ENCODE measurements at regions not wholly inside any gene's neighbourhood (a gene's known extent, or its start where the extent isn't known, plus 50 kb on each side); places are given as distances from the start of the nearest gene placed in this dataset.

DNA sequence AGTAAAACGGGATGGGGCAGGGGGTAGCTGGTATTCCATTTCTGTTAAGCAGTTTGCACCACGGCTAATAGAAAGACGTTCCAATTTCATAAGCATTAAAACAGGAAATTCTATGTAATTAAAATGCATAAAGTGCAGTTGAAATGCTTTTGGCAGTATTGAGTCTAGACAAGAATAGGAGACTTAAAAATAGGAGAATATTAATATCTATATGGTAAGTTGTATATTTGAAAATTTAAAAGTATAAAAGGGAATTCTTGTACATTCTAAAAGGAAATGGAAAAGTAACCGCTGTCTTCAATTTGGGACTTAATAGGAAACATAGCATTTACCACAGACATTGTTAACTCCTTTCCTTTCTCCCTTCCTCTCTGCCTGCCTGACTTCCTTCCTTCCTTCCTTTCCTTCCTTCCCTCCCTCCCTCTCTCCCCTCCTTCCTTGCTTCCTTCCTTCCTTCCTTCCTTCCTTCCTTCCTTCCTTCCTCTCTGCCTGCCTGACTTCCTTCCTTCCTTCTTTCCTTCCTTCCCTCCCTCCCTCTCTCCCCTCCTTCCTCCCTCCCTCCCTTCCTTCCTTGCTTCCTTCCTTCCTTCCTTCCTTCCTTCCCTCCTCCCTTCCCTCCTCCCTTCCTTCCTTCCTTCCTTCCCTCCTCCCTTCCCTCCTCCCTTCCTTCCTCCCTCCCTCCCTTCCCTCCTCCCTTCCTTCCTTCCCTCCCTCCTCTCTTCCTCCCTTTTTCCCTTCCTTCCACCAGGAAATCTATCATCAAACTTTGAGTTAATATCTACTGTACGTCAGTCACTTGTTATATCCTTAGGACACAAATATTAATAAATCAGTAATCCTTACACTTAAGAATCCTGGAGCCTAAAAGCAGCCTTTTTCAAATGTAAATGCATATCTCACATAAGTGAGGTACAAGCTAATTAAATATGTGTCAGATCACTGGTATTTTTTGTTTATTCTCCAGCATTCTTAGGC lies 1049.3 kb downstream of the GALC start:
- Histone ChIP-seq H3K4me3 (no peak overlapping the region), H3K4me1 (no peaks in the 10 kb centered on the region), H3K9me3 (no peaks in the 10 kb centered on the region), H3K36me3 (no peaks in the 10 kb centered on the region), H3K27me3 (no peaks in the 10 kb centered on the region), H3K27ac (no peak overlapping the region)
- TF ChIP-seq POLR2AphosphoS5 (IDR thresholded peaks at IDR 0.05) (no peak), POLR2A (IDR thresholded peaks at IDR 0.05) (no peak)
- TF ChIP-seq, protein P1, sequence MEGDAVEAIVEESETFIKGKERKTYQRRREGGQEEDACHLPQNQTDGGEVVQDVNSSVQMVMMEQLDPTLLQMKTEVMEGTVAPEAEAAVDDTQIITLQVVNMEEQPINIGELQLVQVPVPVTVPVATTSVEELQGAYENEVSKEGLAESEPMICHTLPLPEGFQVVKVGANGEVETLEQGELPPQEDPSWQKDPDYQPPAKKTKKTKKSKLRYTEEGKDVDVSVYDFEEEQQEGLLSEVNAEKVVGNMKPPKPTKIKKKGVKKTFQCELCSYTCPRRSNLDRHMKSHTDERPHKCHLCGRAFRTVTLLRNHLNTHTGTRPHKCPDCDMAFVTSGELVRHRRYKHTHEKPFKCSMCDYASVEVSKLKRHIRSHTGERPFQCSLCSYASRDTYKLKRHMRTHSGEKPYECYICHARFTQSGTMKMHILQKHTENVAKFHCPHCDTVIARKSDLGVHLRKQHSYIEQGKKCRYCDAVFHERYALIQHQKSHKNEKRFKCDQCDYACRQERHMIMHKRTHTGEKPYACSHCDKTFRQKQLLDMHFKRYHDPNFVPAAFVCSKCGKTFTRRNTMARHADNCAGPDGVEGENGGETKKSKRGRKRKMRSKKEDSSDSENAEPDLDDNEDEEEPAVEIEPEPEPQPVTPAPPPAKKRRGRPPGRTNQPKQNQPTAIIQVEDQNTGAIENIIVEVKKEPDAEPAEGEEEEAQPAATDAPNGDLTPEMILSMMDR (IDR thresholded peaks at IDR 0.05) = no peak
- intact Hi-C loops (cut with DNase I; ENCODE audit: low total_unique reads) = no loop called here
- DNase-seq (ENCODE audit: low spot score in 2 of 2) = no peak

DNA sequence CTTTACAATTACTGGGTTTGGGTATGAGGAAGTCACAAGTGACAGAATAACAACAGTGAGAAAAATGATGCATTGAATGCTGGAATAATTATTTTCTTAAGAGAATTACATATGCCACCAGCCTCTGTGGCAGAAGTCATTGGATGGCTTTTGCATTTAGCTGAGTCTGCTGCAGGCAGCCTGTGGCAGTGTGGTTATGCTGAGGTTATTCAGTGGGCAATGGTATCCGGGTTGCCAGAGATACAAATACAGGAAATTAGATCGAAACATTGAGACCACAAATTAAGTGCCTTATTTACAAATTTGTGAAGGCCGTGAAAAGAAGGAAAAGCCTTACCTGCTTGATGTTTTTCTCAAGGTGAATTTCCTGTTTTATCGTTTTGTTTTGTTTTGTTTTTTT lies 1050.0 kb downstream of the GALC start:
- no peaks in the 10 kb centered on the region for H3K27me3 ChIP-seq
- no peaks in the 10 kb centered on the region for H3K9me3 ChIP-seq
- intact Hi-C loops (cut with DNase I; ENCODE audit: low total_unique reads) = no loop called here
- no peak overlapping the region for H3K4me3 ChIP-seq
- no peaks in the 10 kb centered on the region for H3K36me3 ChIP-seq
- no peaks in the 10 kb centered on the region for H3K4me1 ChIP-seq
- no peak for DNase-seq (ENCODE audit: low spot score in 2 of 2)
- no peak overlapping the region for H3K27ac ChIP-seq
- TF ChIP-seq, protein P1 (IDR thresholded peaks at IDR 0.05) = no peak
- TF ChIP-seq POLR2AphosphoS5 (IDR thresholded peaks at IDR 0.05) (no peak), POLR2A (IDR thresholded peaks at IDR 0.05) (no peak)

DNA sequence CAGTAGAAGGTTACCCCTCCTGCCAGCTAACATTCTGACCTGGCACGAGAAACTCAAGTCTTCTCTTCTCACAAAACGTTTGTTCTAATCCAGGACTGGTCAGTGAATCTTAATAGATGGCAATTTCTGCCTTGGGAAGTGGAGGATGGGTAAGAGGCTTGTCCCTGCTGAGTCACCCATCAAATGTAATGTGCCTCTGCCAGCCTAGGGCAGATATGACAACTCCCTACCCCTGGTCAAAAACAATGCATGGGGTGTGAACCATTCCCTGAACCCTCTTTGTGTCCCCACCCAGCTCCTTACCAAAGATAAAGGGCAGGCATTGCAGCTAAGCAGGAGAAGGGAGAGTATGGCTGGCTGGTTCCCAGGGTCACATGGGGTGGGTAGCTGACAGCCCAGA lies 1052.9 kb downstream of the GALC start:
- intact Hi-C loops (cut with DNase I; ENCODE audit: low total_unique reads) = no loop called here
- H3K27ac ChIP-seq = no peak overlapping the region
- no peak for TF ChIP-seq POLR2A (IDR thresholded peaks at IDR 0.05)
- no peaks in the 10 kb centered on the region for H3K9me3 ChIP-seq
- H3K4me1 ChIP-seq = no peaks in the 10 kb centered on the region
- no peak overlapping the region for H3K4me3 ChIP-seq
- H3K36me3 ChIP-seq = no peaks in the 10 kb centered on the region
- DNase-seq (ENCODE audit: low spot score in 2 of 2) = no peak
- no peaks in the 10 kb centered on the region for H3K27me3 ChIP-seq

DNA sequence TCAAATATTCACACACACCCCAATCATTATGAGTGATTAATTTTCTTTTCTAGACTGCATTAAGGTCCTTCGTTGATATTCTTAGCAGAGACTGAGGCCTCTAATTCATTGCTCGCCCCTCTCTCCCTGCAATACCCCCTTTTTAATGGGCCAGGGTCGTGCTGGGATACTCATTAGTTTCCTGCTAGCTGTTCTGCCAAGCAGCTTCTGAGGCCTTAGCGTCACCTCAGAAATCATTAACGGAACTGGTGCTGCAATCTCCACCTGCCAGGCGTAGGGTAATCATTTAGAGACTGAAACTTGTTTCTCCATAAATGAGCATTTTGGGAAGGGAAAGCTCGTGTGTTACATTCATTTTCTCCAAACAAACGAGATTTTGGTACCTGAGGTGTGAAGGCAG lies 1054.7 kb downstream of the GALC start:
- intact Hi-C loops (cut with DNase I; ENCODE audit: low total_unique reads) = no loop called here
- no peak overlapping the region for H3K4me3 ChIP-seq
- H3K36me3 ChIP-seq = no peaks in the 10 kb centered on the region
- H3K27ac ChIP-seq = no peak overlapping the region
- H3K4me1 ChIP-seq = no peaks in the 10 kb centered on the region
- no peak for DNase-seq (ENCODE audit: low spot score in 2 of 2)
- no peaks in the 10 kb centered on the region for H3K9me3 ChIP-seq
- TF ChIP-seq, protein P1 (IDR thresholded peaks at IDR 0.05) = no peak
- TF ChIP-seq POLR2AphosphoS5 (IDR thresholded peaks at IDR 0.05) = no peak
- no peak for TF ChIP-seq POLR2A (IDR thresholded peaks at IDR 0.05)
- no peaks in the 10 kb centered on the region for H3K27me3 ChIP-seq

DNA sequence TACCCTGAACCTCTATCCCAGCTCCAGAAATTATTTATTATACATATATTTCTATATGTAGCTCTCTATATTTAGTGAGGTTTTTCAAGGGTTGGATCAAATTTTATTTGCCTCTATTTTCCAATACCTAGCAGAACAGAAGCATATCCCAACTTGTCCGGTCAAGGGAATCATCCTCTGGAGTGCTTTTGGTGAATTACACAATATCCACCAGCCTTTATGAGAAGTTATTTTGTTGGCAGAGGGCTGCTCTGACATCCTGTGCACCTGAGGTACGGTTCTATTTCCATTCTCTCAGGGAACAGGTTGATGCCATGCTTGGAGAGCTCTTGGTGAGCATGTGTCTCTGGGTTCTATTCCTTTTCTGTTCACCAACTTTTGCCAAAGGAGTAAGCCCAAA lies 1056.4 kb downstream of the GALC start:
- Histone ChIP-seq H3K36me3 (no peaks in the 10 kb centered on the region), H3K4me3 (no peak overlapping the region), H3K27ac (no peak overlapping the region), H3K9me3 (no peaks in the 10 kb centered on the region), H3K27me3 (no peaks in the 10 kb centered on the region), H3K4me1 (no peaks in the 10 kb centered on the region)
- DNase-seq (ENCODE audit: low spot score in 2 of 2) = no peak
- TF ChIP-seq POLR2AphosphoS5 (IDR thresholded peaks at IDR 0.05) (no peak), POLR2A (IDR thresholded peaks at IDR 0.05) (no peak)
- TF ChIP-seq, protein P1 (IDR thresholded peaks at IDR 0.05) = no peak
- intact Hi-C loops (cut with DNase I; ENCODE audit: low total_unique reads) = no loop called here

Data from breast epithelium (tissue), 4 donors.